GM13976 (cell line): ENCODE measurements at regions not wholly inside any gene's neighbourhood (a gene's known extent, or its start where the extent isn't known, plus 50 kb on each side); places are given as distances from the start of the nearest gene placed in this dataset.
A peak's percentile ranks its signal among the peaks of the same experiment; 100 is the strongest.

Source experiments
- DNase-seq: peaks from one replicate; pipeline ENCODE4 v3.0.0; 2012; ENCODE audit warnings: low spot score
- CTCF ChIP-seq: IDR thresholded peaks from 2 replicates; pipeline ENCODE4 v1.5.1; 2012; ENCODE audit warnings: borderline replicate concordance, mild to moderate bottlenecking; ENCODE audit not compliant: insufficient read depth; ENCODE audit errors: extremely low read depth, missing control alignments, control extremely low read depth
- in situ Hi-C: fragments of 300-500 bp; cut with MboI; formaldehyde crosslinking; loops from one replicate; pipeline ENCODE4 v1.12.0; 2022; ENCODE audit warnings: low sequenced_read_pairs, mixed read lengths, inconsistent platforms; ENCODE audit not compliant: unreplicated experiment

GRCh38 chr16:31696968-31697743, 169.5 kb downstream of the AHSP start:
- peak; percentile 19 for TF ChIP-seq CTCF
- no peak for DNase-seq
- in situ Hi-C loops: no loop called here

- in situ Hi-C loops: no loop called here
- DNase-seq: no peak
- TF ChIP-seq CTCF: no peak
Measured at GRCh38 chr16:31697744-31698125, 170.0 kb downstream of the AHSP start.

GRCh38 chr16:31698901-31699300, 171.2 kb downstream of the AHSP start:
- DNase-seq: no peak
- no peak for TF ChIP-seq CTCF
- in situ Hi-C loops: no loop called here

- no peak for DNase-seq
- in situ Hi-C loops: no loop called here
- no peak for TF ChIP-seq CTCF
Measured at GRCh38 chr16:31699601-31700000, 171.9 kb downstream of the AHSP start.

GRCh38 chr16:31700200-31700529, 172.5 kb downstream of the AHSP start:
- TF ChIP-seq CTCF: no peak
- DNase-seq: peak; percentile 91
- in situ Hi-C loops: loop anchor here (25.0 kb wide), 1 partner anchor 188 kb away; the partner anchor contains the start of gene RUSF1

- in situ Hi-C loops: loop anchor here (25.0 kb wide), 1 partner anchor 188 kb away; the partner anchor contains the start of gene RUSF1
- peak; percentile 17 for TF ChIP-seq CTCF
- peak; percentile 53 for DNase-seq
Measured at GRCh38 chr16:31700530-31701388, 172.8 kb upstream of the ZNF267 start.
